G401 (cell line): ENCODE measurements at regions not wholly inside any gene's neighbourhood (a gene's known extent, or its start where the extent isn't known, plus 50 kb on each side); places are given as distances from the start of the nearest gene placed in this dataset.

Experiments used
- DNase-seq: peaks from one replicate; pipeline ENCODE4 v3.0.0-alpha.2; 2015; ENCODE audit warnings: low spot score
- in situ Hi-C: cut with HindIII; loops from 2 replicates; pipeline ENCODE4 v1.10.0; 2016; ENCODE audit warnings: low sequenced_read_pairs, mixed read lengths

DNA sequence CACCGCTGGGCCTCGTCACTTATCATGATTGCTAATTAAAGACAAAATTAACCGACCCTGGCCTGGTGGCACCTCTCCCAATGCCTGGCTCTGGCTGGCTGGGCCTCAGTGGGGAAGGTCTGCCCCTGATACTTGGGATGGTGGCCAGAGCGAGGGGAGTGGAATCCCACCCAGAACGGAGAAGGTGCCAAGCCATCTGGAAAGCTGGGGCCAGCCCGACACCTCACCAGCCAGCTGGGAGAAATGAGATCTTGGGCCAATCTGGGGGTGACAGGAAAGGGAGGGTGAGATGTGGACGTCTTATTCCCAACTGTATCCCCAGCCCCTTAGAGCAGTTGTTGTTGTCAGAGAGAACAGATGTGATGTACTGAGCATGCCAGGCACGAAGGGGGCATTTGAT lies 215.0 kb upstream of the PWP1 start:
- in situ Hi-C loops = no loop called here
- no peak for DNase-seq

DNA sequence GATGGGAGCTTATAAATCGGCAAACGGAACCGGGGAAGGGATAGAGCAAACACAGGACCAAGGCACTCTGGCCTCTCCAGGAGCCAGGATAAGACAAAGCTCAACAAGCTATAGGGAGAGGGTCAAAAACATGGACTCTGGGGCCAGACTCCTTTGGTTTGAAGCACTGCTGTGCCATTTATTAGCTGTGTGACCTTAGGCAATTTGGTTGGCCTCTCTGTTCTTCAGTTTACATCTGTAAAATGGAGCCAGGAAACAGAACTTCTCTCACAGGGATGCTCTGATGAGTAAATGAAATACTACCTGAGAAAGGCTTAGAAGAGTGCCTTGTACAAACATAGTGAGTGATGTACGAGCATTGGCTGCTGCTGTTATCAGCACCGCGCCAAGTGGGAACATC lies 213.3 kb upstream of the PWP1 start:
- in situ Hi-C loops = no loop called here
- no peak for DNase-seq

GRCh38 chr12:107474099-107474498 lies 211.5 kb upstream of the PWP1 start:
- in situ Hi-C loops = no loop called here
- no peak for DNase-seq

GRCh38 chr12:107474639-107475539 lies 210.7 kb upstream of the PWP1 start:
- DNase-seq = no peak
- in situ Hi-C loops = no loop called here

GRCh38 chr12:107475900-107476299 lies 209.7 kb upstream of the PWP1 start:
- in situ Hi-C loops = no loop called here
- DNase-seq = no peak

GRCh38 chr12:107477018-107477417 lies 208.6 kb upstream of the PWP1 start:
- in situ Hi-C loops = no loop called here
- no peak for DNase-seq

DNA sequence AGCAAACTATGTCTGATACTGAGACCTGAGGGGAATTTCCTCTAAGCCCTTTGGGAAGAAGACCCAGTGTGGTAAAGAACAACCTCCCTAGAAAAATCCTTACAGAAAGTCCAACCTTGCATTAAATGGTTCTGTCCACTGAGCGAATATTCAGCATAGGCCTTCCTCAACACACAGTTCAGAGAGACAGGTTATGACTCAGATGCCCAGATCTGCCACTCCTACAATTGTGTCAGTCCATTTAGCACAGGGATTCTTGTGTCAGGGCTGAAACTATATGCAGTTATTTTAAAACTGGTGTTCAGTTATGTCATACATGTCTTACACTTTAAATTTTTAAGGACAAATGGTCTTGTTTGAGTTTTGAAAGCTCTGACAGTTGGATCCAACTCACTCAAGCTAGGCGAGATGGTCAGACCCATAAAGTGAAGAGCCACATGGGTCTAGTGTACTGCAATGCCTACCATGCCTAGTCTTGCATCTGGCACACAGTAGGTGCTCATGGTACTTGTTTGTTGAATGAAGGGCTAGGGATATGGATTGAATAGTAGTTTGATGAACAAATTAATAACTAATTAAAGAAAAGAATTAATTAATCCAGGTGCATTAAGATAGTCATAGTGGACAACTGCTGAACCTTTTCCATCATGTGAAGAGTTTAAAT lies 207.5 kb upstream of the PWP1 start:
- DNase-seq = no peak
- in situ Hi-C loops = no loop called here

DNA sequence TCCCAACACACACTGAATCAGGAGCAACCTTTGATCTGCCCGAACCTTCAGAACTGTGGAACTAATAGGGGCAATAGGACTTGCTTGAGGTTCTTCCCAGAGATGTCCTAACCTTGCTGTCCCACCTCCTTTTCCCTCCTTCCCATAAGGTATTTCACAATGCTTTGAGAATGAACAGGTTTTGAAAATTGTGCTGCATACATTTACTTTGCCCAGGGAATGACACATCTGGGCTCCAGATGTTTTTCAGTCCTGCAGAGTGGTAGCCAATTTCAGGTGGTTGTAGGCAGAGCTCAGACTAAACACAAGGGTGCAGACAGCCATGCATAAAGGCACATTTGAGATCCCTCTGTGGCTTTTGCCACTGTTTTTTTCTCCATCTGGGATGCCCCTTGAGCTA lies 206.7 kb upstream of the PWP1 start:
- no peak for DNase-seq
- in situ Hi-C loops = no loop called here

DNA sequence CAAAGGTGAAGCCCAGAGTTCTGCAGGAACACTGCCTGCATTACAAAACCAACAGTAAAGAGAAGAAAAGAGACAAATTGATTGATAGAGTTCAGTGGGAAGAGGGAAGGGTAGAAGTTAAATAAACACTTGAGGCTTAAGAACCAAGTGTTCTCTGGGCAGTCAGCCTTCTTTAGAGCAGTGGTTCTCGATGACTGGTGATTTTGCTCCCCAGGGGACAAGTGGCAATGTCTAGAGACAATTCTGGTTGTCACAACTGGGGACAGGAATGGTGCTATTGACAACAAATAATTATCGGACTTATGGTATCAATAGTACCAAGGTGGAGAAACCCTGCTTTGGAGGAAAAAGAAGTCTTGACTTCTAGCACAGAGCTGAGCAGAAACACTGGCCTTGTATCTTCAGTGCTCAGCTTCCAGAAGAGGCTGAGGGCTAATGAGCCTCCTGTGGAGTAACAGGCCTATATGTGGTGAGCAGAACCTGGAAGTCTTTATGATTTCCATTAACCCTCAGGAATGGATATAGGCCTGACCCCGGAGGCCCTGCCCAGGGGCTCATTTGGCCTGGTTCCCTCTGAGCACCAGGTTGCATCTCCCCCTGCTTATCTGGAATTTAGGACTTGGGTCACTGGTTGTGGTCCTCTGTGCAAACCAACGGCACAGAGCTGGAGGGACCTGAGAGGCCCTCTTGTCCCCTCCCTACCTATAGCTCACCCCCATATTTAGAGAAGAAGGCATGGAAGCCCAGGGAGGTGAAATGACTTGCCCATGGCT lies 204.6 kb upstream of the PWP1 start:
- in situ Hi-C loops = no loop called here
- DNase-seq = no peak

GRCh38 chr12:107484230-107484629 lies 201.4 kb upstream of the PWP1 start:
- in situ Hi-C loops = no loop called here
- no peak for DNase-seq

DNA sequence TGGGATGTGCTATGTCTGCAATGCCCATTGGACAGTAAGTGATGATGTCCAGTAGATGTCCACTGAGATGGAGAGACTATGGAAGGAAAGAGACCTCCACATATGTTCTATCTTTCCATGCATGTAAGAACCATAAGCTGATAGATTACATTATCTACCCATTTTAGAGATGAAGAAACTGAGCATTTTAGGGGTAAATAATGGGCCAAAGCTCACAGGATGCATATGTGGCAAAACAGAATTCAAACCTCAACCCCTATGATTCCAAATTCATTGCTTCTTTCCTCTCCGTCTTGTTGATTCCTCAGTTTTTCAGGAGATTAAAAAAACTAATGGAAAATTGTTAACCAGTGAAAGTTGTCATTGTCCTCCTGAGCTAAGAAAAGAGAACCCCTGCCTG lies 200.7 kb upstream of the PWP1 start:
- no peak for DNase-seq
- in situ Hi-C loops = no loop called here

- no peak for DNase-seq
- in situ Hi-C loops = no loop called here
These were observed 199.9 kb upstream of the PWP1 start for GRCh38 chr12:107485731-107486130.

GRCh38 chr12:107486140-107486892 lies 199.3 kb upstream of the PWP1 start:
- DNase-seq = no peak
- in situ Hi-C loops = no loop called here

GRCh38 chr12:107487011-107487680 lies 198.5 kb upstream of the PWP1 start:
- in situ Hi-C loops = no loop called here
- DNase-seq = no peak

DNA sequence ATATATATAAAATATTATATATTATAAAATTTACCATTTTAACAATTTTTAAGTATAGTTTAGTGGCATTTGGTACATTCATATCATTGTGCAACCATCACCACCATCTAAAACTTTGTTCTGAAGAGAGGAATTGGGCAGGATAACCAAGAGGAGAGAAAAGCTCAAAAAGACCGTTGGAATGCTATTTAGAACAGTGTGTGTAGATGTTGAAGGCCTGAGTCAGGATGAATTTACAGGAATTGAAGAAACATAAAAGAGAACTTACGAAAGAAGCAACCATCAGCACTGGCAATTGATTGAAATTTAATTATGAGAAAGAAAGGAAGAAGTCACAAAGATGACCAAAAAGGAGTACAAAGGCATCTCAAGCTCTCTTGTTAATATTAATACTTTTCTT lies 196.9 kb upstream of the PWP1 start:
- DNase-seq = no peak
- in situ Hi-C loops = no loop called here

- in situ Hi-C loops = no loop called here
- DNase-seq = no peak
These were observed 195.6 kb upstream of the PWP1 start for GRCh38 chr12:107490010-107490409.

- DNase-seq = no peak
- in situ Hi-C loops = no loop called here
These were observed 193.7 kb upstream of the PWP1 start for GRCh38 chr12:107491856-107492255.

GRCh38 chr12:107492393-107493134 lies 193.0 kb upstream of the PWP1 start:
- in situ Hi-C loops = no loop called here
- no peak for DNase-seq
